ENCODE measurements at regions not wholly inside any gene's neighbourhood (a gene's known extent, or its start where the extent isn't known, plus 50 kb on each side); places are given as distances from the start of the nearest gene placed in this dataset.
"Not testable (repeated sequence)": the region's sequence is repeated elsewhere in the genome, so short reads cannot be mapped to it uniquely, and the experiment has no call there.

DNA sequence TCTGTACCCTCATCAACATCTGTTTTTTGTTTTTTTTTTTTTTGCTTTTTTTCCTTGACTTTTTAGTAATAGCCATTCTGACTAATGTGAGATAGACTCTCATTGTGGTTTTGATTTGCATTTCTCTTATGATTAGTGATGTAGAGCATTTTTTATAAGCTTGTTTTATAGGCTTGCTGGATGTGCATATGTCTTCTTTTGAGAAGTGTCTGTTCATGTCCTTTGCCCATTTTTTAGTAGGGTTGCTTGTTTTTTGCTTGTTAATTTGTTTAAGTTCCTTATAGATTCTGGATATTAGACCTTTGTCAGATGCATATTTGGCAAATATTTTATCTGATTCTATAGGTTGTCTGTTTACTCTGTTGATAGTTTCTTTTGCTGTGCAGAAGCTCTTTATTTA, 53.5 kb upstream of the FAR1 start:
- DNase-seq (ENCODE audit: low read depth in 2 of 2) = not testable (repeated sequence)

DNA sequence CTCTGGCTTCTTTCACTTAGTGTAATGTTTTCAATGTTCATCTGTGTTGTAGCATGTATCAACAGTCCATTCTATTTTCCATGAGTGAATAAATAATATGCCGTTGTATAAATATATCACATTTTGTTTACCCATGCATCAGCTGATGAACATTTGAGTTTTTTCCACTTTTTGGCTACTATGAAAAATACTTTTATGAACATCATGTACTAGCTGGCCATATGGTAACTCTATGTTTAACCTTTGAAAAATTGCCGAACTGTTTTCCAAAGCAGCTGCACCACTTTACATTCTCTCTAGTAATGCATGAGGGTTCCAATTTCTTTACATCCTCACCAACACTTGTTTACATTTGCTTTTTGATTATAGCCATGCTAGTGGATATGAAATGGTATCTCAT, 59.8 kb upstream of the FAR1 start:
- no peak for DNase-seq (ENCODE audit: low read depth in 2 of 2)

DNA sequence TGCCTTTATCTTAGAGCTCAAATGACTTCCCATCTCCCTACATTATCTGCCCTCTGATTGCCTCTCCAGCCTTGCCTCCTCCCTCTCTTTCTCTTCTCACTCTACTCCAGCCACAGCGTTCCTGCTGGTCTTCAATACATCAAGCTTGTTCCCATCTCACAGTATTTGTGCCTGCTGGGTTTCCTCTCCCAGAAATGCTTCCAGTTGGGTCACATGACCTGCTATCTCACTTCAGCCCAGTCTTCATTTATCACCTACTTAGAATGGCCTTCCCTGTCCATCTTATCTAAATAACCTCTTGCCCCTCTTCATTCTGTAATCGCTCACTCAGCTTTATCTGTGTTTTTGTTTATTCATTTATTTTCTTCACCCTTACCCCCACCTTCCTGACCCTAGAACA, 61.8 kb upstream of the FAR1 start:
- no peak for DNase-seq (ENCODE audit: low read depth in 2 of 2)

DNA sequence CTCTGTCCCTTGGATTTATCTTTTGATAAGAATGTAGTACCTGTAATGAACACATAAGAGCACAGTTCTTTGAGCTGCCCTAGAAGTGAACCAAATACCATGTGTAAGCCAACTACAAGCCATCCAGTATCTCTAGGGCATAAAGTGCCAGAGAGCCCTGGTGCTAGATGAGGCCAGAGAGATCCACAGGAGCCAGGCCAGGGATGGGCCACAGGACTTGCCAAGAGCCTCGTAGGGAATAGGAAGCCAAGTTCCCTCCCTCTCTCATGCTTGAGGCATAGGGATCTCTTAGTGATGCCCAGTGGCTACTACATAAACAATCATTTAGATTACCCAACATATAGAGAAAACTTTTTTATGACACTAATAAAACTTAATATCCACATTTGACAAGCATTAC, 64.8 kb upstream of the FAR1 start:
- no peak for DNase-seq (ENCODE audit: low read depth in 2 of 2)

DNA sequence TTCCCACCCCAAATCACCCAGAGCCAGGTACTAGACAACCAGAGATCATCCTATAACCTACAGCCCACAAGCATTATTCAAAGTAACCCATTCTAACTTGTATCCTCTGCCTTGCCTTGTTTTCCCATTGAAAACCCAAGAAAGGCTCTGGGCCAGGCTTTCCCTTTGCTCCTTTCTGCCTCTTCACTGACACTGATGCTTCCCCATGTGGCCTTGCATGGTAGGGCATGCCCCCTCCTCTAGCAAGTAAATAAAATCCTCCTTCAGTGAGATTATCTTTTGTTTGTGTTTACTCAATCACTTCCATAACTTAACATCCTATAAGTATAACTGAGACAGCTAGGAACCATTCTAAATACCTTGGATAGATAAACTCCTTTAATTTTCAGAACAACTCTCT, 65.6 kb upstream of the FAR1 start:
- DNase-seq (ENCODE audit: low read depth in 2 of 2) = no peak

DNA sequence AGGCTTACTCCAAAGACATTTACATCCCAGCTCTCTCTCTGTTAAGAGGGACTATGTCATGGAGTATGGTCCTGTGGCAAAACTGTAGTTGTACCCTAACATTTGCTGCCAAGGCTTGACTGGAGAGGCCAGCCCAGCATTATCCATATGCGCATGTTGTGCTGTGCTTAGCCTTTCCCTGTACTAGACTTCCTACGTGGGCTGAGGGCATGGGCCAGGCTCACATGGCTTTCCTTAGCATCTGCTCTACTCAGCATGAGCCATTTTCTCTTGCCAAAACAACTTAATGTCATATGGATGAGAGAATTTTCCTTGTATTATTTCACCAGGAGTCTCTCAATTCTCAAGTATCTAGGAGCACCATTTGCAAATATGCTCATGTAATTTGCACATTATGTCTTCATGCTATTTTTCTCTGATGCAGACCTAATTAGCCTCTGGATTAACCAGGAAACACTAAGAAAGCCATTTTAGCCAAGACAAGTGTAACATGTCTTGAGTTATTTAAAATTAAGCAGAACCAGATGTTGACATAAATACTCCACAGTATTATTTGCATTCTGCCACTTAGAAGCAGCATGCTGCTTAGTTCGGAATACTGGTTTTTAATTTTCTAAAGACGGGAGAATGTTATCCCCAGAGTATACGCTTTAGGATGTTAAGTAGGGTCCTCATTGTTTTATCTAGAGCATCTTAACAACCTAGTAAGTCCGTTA, 71.7 kb upstream of the FAR1 start:
- DNase-seq (ENCODE audit: low read depth in 2 of 2) = no peak

DNA sequence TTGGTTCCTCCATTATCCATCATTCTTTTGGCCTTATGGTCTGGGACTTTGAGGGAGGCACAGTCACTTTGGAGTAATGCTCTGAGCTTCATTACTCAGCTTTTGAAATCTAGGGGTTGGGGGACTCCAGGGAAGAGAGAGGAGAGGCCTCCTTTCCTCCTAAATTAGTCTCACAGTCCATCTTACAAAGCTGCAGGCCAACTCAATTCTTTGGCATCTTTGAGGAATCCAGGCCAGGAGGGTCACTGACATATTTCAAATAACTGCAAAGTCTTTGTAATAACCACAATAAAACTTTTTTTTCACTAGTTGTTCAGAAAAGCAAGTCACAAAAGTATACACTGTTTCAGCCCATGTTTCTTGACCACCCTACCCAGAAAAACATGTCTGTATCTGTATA, 73.3 kb upstream of the FAR1 start:
- no peak for DNase-seq (ENCODE audit: low read depth in 2 of 2)

DNA sequence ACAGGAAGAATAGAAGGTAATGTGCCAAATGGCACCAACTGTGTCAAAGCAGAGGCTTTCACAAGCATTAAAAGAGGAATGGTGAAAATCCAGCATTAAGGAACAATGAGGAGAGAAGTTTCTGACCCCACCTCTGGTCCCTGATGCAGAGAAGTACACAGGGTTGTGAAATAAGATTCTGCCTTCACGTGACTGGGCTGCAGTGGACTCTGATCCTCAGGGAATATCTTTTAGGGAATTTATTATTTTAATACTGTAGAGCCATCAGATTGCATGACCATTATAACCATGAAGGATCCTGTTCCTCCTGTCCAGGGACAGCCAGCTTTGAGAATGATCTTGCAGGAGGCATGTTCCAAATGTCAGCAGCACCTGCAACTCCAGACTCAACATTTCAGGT, 74.4 kb upstream of the FAR1 start:
- no peak for DNase-seq (ENCODE audit: low read depth in 2 of 2)

DNA sequence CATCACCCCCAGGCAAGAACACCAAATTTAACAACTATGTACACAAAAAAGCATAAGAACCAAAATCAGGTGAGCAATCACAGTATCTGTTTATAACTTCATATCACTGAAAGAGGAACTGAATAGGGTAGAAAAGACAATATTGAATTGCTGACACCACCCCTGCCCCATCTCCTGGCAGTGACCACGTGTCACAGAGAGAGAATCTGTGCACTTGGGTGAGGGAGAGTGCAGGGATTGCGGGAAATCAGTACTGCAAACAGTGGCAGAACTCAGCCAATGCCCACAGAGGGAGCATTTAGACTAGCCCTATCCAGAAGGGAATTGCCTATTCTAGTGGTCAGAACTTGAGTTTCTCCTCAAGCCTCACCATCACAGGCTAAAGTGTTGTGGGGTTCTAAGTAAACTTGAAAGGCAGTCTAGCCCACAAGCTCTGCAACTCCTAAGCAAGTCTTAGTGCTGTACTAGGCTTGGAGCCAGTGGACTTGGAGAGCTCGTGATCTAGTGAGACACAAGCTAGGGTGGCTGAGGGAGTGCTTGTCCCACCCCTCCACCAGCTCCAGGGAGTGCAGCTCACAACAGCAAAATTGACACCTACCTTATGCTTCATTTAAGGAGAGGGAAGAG, 82.8 kb upstream of the PTH start:
- no peak for DNase-seq (ENCODE audit: low read depth in 2 of 2)

DNA sequence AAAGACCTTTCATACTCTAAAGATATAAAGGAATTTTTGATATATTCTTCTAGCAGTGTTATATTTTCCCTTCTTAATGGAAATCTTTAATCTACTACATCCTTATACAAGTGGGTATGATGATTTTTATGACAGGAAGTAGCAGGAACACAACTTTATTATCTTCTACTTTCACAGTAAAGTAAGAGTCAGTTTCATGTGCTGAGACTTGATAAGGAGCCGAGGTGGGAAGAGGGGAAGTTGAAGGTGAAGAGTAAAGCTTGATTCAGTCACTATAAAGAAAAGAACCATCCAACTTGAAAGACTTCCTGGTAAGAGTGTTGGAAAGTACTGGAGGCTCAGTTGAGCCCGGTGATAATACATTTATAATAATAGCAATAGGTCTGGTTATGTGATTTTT, 82.1 kb upstream of the PTH start:
- DNase-seq (ENCODE audit: low read depth in 2 of 2) = no peak

DNA sequence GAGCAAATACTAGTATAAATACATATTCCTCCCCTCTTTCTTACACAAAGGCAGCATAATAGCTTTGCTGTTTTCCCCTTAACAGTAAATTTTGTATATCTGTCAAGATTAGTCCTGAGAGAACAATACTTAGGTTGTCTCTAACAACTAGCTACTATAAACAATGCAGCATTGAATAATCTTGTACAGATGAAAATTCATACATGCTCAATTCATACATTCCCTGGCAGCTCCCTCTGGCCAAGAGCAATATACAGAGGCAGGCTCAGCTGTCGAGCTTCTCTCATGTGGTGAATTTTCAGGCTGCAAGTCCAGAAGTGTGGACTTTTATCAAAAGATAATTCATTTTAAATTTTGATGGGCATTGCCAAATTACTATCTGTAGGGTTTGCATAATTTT, 81.2 kb upstream of the PTH start:
- no peak for DNase-seq (ENCODE audit: low read depth in 2 of 2)

DNA sequence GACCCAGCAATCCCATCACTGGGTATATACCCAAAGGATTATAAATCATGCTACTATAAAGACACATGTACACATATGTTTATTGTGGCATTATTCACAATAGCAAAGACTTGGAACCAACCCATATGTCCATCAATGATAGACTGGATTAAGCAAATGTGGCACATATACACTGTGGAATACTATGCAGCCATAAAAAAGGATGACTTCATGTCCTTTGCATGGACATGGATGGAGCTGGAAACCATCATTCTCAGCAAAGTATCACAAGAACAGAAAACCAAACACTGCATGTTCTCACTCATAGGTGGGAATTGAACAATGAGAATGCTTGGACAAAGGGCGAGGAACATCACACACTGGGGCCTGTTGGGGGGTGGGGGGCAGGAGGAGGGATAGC, 79.6 kb upstream of the PTH start:
- DNase-seq (ENCODE audit: low read depth in 2 of 2) = not testable (repeated sequence)

DNA sequence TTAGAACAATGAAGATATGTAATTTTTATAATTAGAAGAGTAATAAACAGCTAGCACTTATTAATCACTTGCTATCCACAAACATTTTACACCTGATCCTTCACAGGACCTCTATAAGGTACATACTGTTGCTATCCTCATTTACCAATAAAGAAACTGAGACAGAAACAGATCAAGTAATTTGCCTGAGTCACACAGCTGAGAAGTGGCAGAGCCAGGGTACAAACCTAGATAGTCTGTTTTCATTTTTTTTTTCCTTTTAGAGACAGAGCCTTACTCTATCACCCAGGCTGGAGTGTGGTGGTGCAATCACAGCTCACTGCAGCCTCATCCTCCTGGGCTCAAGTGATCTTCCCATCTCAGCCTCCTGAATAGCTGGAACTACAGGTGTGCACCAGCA, 71.8 kb upstream of the PTH start:
- DNase-seq (ENCODE audit: low read depth in 2 of 2) = no peak

DNA sequence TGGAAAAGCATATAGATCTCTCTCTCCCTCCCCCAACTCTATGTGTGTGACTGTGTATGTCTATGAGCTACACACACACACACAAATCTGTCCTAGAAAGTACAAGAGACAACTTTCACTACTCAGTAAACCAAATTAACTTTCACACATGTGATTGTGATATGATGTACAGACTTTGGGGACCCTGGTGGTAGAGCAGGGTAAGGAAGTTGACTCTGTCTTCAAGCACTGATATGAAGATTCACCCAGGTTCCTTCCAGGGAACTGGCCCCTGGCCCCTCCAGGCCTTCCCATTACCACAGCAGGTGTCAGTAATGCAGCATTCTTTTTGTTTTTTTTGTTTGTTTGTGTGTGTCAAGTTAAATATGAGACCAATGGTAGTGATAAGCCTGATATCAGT, 66.1 kb upstream of the PTH start:
- no peak for DNase-seq (ENCODE audit: low read depth in 2 of 2)

DNA sequence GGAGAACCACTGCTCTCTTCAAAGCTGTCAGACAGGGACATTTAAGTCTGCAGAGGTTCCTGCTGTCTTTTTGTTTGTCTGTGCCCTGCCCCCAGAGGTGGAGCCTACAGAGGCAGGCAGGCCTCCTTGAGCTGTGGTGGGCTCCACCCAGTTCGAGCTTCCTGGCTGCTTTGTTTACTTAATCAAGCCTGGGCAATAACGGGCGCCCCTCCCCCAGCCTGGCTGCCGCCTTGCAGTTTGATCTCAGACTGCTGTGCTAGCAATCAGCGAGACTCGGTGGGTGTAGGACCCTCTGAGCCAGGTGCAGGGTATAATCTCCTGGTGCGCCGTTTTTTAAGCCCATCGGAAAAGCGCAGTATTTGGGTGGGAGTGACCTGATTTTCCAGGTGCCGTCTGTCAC, 64.5 kb upstream of the PTH start:
- not testable (repeated sequence) for DNase-seq (ENCODE audit: low read depth in 2 of 2)

DNA sequence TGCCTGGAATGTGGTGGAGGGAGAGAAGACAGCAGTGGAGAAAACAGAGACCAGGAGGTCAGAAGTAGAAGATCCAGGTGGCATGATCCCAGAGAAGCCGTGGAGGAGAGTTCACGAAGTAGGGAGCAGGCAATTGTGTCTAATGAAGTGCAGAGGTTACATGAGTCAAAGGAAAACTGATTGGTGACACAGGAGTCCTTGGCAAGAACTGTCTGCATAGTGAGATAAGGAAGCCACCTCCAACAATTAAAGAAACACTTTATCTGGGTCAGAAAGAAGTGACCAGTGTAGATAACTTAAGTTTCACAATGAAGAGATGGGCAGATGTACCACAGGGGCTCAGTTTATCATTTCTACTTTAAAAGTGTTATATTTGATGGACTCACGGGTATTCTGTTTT, 57.0 kb upstream of the PTH start:
- no peak for DNase-seq (ENCODE audit: low read depth in 2 of 2)

DNA sequence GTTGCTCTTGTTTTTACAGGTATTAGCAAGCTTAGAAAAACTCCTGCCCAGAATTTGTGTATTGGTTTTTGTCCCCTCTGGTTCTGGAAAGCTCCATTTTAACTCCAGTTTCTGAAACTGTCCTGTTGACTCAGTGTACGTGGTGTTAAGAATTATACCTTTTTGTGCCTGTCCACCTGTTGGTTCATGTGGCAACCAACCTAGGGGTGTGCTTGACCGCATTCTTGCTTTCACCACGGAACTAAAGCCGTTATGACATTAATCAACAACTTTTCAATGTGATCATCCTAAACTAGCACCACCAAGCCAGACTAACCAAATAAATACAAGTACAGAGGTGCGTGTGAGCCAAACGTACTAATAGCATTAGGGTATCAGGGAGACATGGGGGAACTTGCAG, 56.0 kb upstream of the PTH start:
- no peak for DNase-seq (ENCODE audit: low read depth in 2 of 2)

DNA sequence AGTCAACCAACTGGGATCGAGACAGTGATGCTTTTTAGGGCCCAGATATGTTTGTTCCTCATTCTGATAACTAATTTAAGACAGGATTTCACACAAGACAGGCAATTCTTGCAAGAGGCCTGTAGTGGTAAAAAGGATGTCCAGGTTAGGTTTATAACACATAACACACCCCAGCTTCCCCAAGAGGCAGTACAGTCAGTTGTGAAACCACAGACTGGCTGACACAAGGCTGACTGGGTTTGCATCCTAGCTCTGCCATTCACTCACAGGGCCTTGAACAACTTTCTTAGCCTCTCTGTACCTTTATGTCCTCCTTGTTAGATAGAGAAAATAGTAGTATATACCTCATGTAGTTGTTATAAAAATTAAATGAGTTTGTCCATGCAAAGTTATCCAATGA, 55.0 kb upstream of the PTH start:
- DNase-seq (ENCODE audit: low read depth in 2 of 2) = peak in 1 of 2 donors; percentile 1

DNA sequence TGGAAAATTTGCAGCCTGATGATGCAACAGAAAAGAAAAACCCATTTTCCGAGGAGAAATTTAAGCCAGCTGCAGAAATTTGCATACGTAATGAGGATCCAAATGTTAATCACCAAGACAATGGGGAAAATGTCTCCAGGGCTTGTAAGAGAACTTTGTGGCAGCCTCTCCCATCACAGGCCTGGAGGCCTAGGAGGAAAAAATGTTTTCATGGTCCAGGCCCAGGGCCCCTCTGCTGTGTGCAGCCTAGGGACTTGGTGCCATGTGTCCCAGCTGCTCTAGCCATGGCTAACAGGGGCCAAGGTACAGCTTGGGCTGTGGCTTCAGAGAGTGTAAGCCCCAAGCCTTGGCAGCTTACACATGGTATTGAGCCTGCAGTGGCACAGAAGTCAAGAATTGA, 50.3 kb upstream of the PTH start:
- not testable (repeated sequence) for DNase-seq (ENCODE audit: low read depth in 2 of 2)
